Right renal cortex interstitium (tissue), 3 donors: ENCODE measurements at regions not wholly inside any gene's neighbourhood (a gene's known extent, or its start where the extent isn't known, plus 50 kb on each side); places are given as distances from the start of the nearest gene placed in this dataset.

Experiments used
- DNase-seq, 3 donors: peaks; one replicate each; pipeline ENCODE4 v3.0.0-alpha.2; 2013; ENCODE audit warnings: low read depth in 3 of 3, low spot score in 2 of 3

DNA sequence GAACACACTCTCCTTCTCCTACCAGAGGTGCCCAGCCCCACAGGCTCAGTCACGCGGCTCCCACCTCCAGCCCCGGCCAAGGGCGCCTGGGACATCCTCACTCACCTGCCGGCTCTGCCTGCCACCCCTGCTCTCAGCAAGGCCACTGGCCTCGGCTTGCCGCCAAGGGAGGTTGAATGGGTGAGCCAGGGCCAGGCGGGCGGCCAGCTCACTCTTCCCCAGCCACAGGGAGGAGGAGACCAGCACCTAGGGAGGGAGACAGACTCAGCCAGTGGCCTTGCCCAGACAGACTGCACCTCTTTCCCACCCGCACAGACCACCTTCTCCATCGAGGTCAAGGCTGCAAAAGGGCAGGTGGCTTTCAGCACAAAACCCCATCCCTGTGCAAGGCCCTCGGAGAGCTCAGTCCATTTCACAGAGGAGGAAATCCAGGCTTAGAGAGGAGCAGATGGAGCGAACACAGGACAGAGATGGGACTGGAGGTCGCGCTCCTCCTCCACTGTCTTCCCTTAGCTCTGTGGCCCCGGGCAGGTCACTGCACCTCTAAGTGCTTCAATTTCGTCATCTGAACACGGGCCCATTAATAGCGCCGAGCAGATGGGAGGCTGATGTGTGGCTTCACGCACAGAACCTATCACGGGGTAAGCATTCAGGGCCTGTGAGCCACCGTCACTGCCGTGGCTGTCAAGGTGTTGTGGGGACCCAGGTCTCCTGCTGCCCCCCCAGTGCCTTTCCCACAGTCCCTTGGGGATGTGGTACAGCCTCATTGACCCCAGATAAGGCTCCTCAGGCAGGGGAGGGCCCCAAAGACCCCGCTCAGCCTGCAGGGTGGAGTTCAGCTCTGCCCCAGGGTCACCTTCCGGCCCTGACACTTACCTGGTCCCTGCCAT is 56.1 kb downstream of the RMI2 start:
- no peak for DNase-seq

DNA sequence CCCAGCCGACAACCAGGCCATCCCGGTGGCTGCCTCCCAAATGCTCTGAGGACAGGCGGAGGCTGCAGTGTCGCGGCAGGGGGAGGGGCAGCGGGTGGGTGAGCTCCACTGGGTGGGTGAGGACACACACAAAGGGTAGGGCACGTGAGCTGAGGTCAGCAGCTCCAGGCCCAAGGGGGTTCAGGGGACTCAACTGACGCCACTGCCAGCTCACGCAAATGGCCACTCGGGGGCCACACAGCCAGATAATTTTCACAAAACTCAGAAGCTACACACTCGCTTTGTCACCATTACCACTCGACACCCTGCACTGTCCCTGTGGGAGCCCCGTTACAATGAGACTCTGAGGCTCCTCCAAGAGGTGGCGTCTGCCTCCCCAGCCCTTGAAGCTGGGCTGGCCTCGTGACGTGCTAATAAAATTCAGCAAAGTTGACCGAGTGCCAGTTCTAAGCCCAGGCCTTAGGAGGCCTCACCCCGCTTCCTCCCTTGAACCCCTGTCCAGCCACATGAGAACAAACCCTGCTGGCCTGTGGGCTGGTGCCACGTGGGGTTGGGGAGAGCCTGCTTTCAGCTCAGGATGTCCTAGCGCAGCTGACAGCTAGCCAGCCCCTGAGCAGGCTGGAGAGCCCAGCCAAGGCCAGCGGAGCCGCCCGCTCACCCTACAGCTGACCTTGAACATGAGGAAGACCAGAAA is 56.9 kb downstream of the RMI2 start:
- DNase-seq = no peak

DNA sequence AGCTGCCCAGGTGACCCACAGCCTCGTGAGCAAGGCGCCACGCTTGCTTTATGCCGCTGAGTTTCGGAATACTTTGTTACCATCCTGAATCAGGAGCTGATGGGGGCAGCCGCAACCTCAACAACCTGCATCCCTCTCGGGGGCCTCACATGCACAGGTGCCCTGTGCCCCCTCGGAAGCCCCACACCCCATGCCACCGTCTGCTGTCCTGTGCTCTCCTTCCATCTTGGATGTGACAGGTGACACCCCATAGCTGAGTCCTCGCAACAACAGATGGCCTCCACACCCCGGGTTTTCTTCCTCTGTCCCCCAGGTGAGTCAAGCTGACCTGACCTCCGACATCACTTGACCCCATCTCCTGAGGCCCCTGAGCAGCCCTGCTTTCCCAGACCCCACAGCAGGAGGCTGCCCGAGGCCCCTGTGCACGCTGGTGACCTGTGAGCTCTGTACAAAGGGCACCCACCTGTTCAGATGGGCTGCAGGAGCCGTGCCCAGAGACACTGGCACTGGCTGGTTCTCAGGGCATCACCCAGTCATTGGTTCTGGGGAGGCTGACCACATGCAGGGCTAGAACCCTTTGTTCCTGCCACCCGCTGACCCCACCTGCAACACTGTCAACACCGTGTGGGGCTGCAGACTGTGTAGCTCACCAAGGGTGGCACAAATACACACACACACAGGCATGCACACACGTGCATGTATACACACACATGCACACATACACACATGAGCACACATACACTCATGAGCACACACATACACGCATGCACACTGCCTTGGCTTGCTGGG is 57.7 kb downstream of the RMI2 start:
- DNase-seq = no peak

DNA sequence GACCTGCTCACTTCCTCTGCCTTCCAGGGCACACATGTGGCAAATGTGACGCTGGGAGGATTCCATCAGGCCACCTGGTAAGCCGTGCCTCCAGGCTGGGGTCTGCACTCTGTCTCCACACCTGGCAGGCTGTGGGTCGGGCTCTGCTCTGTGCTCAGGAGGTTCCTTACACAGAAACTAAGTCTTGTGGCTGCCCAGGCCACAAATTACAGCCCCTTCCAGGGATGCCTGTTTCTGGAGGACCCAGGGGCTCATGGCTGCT is 58.2 kb downstream of the RMI2 start:
- DNase-seq = no peak

DNA sequence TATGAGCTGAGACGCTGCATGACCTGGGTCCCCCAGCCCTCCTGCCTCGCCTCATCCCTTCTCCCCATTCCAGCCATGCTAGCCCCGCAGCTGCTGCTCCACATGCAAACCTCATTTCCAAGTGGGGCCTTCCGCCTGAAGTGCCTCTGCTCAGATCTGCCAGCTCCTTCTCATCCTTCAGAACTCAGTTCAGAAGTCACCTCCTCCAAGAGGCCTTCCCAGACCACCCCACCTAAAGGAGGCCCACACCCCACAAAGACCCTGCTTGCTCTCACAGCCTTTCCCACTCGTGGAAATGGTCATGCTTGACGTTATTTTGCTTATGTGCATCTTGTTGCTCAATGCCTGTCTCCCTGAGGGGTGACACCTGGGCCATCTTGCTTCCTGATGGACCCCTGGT is 58.7 kb downstream of the RMI2 start:
- DNase-seq = no peak

DNA sequence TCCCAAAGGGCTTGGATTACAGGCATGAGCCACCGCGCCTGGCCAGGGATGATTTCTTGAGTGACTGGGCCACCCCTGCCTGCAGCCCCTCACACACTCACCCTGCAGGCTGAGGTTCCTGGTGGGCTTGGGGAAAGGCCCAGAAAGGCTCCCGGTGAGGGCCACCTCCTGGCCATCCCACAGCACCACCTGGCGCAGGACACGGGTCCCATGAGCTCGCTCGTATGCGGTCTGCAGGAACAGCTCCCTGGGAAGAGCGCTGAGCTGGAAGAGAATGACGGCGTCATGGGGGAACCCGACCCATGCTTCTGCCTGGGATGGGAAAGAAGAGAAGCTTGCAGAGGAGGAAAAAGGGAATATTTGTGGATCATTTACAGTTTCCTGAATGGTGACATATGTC is 59.3 kb downstream of the RMI2 start:
- DNase-seq = no peak

DNA sequence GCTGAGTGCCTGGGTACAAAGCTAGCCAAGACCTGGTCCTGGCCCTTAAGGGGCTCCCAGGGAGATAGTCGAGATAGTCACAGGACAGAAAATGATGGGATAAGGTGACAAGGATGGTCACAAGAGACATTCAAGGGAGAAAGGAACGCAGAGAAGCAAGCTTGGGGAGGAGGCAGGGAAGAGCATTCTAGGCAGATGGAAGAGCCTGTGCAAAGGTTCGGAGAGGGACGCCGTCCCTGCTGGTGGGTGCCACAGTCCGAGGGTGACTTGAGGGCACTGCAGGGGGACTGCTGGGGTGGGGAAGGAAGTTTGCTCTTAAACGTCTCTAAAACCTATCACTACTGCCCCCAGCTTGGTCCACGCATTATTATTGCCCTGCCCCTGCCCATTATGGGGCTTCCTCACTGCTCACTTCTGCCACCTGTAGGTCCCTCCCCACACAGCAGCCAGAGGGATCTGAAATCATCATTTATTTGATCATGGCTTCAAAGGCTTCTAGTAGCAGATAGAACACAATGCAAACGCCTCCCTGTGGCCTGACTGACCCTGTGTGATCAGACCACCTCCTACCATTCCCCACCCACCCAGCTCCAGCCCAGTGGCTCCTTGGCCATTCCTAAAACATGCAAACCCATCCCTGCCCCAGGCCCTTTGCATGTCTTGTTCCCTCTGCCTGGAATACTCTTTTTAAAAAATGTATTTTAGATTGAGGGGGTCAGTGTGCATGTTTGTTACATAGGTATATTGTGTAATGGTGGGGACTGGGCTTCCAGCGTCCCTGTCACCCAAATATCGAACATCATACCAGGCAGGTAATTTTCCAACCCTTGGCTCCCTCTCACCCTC is 60.3 kb downstream of the RMI2 start:
- DNase-seq = no peak

DNA sequence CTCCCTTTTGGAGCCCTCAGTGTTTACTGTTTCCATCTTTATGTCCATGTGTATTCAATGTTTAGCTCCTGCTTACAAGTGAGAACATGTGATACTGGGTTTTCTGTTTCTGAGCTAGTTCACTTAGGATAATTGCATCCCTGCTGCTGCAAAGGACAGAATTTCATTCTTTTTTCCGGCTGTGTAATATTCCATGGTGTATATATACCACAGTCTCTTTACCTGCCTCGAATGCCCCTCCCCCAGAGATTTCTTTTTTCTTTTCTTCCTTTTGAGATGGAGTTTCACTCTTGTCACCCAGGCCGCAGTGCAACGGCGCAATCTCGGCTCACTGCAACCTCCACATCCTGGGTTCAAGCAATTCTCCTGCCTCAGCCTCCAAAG is 60.9 kb downstream of the RMI2 start:
- DNase-seq = no peak

DNA sequence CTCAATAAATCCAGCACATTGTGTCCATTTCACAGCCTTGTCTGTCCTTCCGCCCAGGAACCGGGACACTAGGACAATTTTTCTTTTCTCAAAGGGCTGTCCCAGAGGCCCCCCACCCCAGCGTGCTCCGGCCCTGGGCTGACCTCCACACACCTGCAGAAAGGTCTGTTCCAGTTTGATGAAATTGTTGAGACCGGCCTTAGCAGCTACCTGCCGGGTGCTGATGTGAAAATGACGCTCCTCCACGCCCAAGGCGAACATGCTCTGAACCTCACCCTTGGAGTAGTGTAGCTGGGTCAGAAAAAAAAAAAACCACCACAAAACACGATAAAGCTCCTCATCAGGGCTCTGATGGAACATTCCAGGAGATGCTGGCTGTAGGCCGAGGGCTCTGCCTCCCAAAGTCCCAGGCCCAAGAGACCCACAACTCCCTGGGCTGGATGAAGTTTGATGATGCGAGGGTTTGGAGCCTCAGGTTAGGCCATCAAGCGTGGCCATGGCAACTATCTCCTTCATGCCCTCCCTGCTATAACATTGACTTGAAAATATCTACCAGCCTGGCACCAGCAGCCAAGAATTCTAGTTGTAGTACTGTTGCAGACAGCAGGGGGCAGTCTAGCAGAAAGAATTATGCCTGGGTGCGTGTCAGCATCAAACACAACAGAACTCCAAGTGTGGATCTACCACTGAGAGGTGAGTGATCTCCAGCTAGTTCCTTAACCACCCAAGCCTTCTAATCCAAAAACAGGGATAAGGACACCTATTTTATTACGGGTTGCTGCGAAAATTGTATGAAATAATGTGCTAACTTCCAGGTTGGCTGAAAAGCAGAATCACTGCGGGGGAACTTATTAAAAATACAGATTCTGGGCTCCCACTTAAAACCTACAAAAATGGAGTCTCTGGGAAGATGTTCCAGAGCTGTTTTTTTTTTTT is 62.1 kb downstream of the RMI2 start:
- DNase-seq = peak in 2 of 3 donors; percentile 41 to 64

DNA sequence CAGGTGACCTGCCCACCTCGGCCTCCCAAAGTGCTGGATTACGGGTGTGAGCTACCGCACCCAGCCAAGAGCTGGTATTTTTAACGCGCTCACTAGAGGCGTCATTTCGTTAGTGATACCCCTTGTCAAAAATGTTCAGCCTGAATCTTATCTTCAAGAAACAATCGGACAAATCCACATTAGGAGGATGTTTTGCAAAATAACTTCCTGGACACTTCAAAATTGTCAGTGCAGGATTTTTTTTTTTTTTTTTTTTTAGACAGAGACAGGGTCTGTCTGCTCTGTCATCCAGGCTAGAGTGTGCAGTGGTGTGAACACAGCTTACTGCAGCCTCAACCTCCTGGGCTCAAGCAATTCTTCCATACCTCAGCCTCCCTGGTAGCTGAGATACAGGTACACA is 63.0 kb downstream of the RMI2 start:
- no peak for DNase-seq

DNA sequence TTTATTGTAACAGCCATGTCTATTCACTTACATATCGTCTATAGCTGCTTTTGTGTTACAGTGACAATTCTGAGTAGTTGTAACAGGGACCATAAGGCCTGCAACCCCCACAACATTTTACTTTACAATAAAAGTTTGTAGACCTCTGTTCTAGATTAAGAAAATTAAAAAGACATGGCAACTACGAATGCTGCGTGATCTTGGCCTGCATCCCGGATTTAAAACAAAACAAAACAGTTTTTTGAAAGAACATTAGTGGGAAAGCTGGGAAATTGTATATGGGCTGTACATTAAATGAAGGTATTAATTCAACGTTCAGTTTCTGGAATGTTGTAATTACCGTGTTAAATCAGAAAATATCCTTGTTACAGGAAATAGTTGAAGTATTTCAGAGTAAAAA is 64.1 kb downstream of the RMI2 start:
- no peak for DNase-seq

DNA sequence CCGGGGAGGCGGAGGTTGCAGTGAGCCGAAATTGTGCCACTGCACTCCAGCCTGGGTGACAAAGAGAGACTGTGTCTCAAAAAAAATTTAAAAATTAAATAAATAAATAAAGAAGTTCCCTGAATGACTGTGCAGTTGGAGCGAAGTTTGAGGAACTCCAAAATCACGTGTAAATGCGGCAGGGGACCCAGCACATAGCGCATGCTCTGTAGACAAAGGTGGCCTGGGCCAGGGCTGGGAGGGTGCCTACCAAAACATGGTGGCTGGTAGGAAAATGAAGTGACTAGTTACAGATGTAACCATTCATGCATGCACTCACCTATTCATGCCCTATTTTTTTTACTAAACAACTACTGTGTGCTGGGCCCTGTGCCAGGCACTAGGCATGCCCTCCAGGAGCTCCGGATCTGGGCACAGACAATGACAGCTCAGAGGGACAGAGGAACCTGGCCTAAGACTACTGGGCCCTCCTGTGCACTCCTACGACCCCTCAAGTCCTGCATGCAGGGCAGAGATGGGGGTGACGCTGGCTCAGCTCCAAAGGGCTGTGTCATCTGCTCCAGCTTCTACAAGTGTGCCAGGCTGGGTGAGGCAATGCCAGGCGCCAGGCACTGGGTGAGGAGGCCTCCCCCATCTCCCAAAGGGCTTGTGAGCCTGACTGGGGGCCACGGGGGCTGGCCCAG is 65.3 kb downstream of the RMI2 start:
- no peak for DNase-seq

DNA sequence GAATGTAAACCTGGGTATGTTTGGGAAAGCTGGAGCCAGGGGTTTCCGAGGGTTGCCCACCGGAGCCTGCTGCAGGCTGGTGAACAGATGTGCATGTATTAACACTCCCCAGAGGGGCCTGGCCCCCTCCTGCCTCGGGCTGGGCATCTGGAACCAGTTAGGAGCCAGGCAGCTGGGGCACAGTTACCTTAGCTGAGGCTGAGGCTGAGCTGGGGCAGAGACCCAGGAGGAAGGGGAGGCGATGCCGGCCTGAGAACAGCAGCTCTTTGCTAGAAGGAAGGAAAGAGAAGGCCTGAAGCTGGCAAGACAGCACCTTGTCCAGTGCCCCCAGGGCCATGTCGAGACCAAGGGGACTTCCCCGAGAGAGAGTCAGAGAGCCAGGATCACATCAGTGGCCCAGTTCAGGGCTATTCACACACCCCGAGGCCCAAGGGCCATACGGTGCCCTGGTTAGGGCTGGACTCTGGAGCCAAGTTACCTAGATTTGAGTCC is 65.8 kb downstream of the RMI2 start:
- no peak for DNase-seq

DNA sequence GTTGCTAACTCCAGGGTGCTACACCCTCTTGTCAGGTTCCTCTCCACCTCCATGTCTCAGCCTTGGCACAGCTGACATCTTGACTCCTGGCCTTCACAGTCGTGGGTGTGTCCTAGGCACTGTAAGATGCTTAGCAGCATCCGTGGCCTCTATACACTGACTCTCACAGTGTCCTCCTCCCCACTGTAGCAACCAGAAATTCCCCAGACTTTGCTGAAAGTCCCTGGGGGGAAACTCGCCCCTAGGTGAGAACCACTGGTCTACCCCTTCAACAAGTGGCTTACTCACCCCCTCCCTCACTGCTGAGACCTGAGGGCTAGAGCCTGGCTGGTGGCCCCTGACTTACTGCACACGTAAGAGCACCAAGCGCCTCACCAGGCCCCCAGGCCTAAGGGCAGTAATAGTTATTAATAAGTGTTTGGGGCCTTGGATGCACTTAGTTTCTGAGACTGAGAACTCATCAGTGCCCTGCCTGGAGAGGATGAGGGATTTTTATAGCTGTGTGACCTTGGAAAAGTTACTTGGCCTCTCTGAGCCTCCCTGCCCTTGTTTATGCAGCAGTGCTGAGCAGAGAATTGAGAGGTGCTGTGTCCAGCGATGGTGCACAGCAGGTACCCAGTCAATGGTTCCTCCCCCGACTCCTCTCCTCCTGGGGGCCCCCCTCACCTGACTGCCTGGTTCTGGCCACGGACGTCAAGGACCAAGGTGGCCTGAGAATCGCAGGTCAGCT is 67.1 kb downstream of the RMI2 start:
- no peak for DNase-seq

DNA sequence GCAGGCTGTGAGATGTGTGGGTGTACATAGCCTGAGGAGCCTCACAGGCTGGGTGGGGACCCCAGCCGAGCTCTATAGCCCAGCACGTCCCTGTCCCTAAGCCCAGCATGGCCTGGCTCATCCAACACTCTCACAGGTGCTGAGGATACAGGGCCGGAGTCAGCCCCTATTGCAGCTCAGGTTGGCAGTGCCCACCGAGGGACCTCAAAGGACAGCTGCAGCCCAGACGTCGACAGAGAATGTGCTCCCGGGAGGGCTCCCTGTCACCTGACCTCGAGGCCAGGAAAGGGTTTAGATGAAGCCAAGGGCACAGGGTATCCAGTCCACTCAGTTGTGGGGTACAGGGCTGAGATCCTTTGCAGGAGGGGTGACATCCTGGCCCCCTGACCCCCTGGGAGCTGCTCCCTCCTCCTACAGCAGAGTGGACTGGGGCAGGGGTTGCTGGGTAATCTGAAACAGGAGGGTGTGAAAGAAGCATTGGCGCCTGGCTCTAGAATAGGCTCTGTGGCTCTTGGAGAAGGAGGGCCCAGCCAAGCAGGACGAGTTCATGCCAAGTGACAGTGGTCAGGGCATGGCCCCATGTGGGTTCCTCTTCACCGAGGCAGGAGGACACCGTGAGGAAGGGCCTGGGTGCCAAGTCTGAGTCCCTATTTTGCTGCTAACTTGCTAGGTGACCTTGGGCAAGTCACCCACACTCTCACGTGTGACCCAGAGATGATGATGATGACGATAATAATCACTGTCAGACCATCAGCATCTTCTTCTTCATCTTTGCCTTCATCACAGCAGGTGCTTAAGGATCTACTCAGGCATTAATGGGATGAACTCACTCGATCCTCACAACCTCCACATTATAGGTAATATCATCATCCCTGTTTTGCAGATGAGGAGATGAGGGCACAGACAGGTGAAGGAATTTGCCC is 68.0 kb downstream of the RMI2 start:
- no peak for DNase-seq

DNA sequence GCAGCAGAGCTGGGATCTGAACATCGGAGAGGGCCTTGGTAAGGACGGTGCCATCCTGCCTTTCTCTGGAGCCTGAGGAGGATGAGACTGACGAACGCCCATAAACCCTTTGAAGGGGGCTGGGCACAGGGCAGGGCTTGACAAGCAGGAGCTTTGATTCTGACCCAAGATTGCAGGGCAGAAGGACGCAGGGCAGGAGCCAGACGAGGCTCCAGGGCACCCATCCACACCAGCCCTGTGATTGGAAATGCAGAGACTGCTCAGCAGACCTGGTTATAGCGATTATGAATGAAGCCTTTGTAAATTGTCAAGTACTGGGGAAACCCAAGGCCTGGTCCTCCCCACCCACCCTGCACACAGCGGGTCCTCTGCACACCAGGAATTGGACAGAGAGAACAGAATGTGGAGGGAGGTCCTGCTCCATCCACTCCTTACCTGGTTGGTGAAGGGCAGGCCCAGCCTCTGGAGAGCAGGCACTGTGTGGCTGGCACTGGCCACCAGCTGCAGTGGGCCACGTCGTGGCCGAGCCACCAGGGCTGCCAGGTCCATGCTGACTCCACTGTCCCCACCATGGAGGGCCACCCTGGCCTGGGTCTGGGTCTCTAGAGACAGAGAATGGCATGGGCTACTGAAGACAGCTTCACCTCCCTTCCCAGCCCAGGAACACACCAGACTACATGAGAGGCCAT is 68.8 kb downstream of the RMI2 start:
- DNase-seq = no peak
